ENCODE measurements at regions not wholly inside any gene's neighbourhood (a gene's known extent, or its start where the extent isn't known, plus 50 kb on each side); places are given as distances from the start of the nearest gene placed in this dataset.

DNA sequence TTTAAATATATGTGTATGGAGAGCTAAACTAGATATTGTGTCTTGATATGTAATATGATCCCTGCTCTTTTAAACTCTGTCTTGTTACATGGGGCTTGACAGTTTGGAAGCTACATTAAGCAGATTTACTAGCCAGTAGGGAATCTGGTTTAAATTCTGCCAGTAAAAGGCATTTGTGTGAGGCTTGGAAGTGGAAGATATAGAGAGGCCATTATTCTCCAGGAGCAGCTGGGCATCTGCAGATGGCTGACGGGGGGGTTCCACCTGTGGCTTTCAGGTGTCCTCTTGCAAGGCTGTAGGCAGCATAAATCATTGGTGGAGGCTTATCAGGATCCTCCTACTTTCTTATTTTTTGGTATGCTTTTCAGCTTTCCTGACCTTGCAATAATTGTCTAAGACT is 179.1 kb upstream of the FBXL7 start:
- Histone ChIP-seq H3K27me3 (ENCODE audit: control insufficient read depth in 2 of 2, insufficient read depth in 2 of 2, low read length in 2 of 2) (no peaks in the 10 kb centered on the region), H3K4me2 (ENCODE audit: insufficient read depth, low read length) (no peak overlapping the region), H3K79me2 (ENCODE audit: control insufficient read depth, insufficient read depth, low read length) (no peaks in the 10 kb centered on the region), H4K20me1 (replicated peaks; ENCODE audit: control insufficient read depth, insufficient read depth, low read length) (no peaks in the 10 kb centered on the region), H3K36me3 (ENCODE audit: control insufficient read depth, insufficient read depth, low read length) (no peaks in the 10 kb centered on the region), H3K9me3 (replicated peaks; ENCODE audit: control insufficient read depth, insufficient read depth, low read depth, low read length) (no peaks in the 10 kb centered on the region), H3K9ac (ENCODE audit: insufficient read depth in 1 of 2, low read depth in 2 of 2, low read length in 2 of 2) (no peak overlapping the region), H2AFZ (ENCODE audit: low read depth, low read length) (no peak overlapping the region), H3K4me3 (no peak overlapping the region), H3K27ac (ENCODE audit: extremely low read depth, low read depth, low read length) (no peak overlapping the region), H3K4me1 (replicated peaks in 1 of 2; ENCODE audit: control insufficient read depth in 2 of 2, insufficient read depth in 2 of 2, low read length in 2 of 2) (no peaks in the 10 kb centered on the region), H3K9me1 (ENCODE audit: control insufficient read depth, insufficient read depth, low read length) (no peaks in the 10 kb centered on the region)
- ATAC-seq (no peak), DNase-seq (ENCODE audit: extremely low read depth in 1 of 4, low spot score in 3 of 4) (no peak), FAIRE-seq (no peak)
- POLR2A ChIA-PET, result no interaction called here
- intact Hi-C loops (cut with micrococcal nuclease), result no loop called here
- TF ChIP-seq ARID1B (IDR thresholded peaks at IDR 0.05) (no peak), ADNP (tag; IDR thresholded peaks at IDR 0.05) (no peak), AFF4 (CRISPR knock-in tag; IDR thresholded peaks at IDR 0.05) (no peak), CCNT2 (IDR thresholded peaks at IDR 0.05; ENCODE audit: borderline replicate concordance, extremely low read depth, insufficient read length, low read depth, low read length) (no peak), ZNF655 (CRISPR knock-in tag; IDR thresholded peaks at IDR 0.05) (no peak), TCF7 (IDR thresholded peaks at IDR 0.05; ENCODE audit: borderline replicate concordance) (no peak), HDAC3 (IDR thresholded peaks at IDR 0.05; ENCODE audit: borderline replicate concordance, partially characterized antibody) (no peak), NR2C2 (CRISPR knock-in tag; IDR thresholded peaks at IDR 0.05) (no peak), NR2C2 (tag; IDR thresholded peaks at IDR 0.05) (no peak), ZNF384 (IDR thresholded peaks at IDR 0.05; ENCODE audit: low read depth, low read length) (no peak), MTA2 (IDR thresholded peaks at IDR 0.05; ENCODE audit: low read depth) (no peak), C11orf30 (IDR thresholded peaks at IDR 0.05; ENCODE audit: low read depth) (no peak), MYC (IDR thresholded peaks at IDR 0.05; ENCODE audit: low read depth, low read length) (no peak), MYC (CRISPR knock-in tag; IDR thresholded peaks at IDR 0.05; ENCODE audit: borderline replicate concordance, low read depth) (no peak), RBM39 (optimal IDR thresholded peaks at IDR 0.05; ENCODE audit: low read depth, low read length) (no peak)
- in situ Hi-C loops (cut with MboI), result no loop called here
- no TSS peak for BruUV-seq (replicated peaks)
- 0% methylated on average over 1 of the region's 1 CpG for WGBS (ENCODE audit: insufficient coverage, low coverage, missing lambda C conversion rate)
- CTCF ChIA-PET (ENCODE audit: low intra/inter-chr PET ratio), result no interaction called here

Data from K562 (cell line).